Hepatocyte (in vitro differentiated cells): ENCODE measurements at regions not wholly inside any gene's neighbourhood (a gene's known extent, or its start where the extent isn't known, plus 50 kb on each side); places are given as distances from the start of the nearest gene placed in this dataset.

Experiments used
- DNase-seq: peaks from one replicate; pipeline ENCODE4 v3.0.0-alpha.2; 2016; ENCODE audit warnings: low spot score
- H2AFZ ChIP-seq: fragments of 200-600 bp; sonication (generic); 2 replicates; pipeline ENCODE4 v1.6.0; 2016; ENCODE audit warnings: antibody characterized with exemption, mild to moderate bottlenecking
- H3K27ac ChIP-seq: fragments of 200-600 bp; sonication (generic); 2 replicates; pipeline ENCODE4 v1.5.1; 2016; ENCODE audit warnings: mild to moderate bottlenecking
- H3K27me3 ChIP-seq: fragments of 200-600 bp; sonication (generic); 2 replicates; pipeline ENCODE4 v1.6.1; 2016
- H3K36me3 ChIP-seq: fragments of 200-600 bp; sonication (generic); replicated peaks from 2 replicates; pipeline ENCODE4 v1.5.1; 2016; ENCODE audit warnings: low read depth; ENCODE audit not compliant: insufficient read depth
- H3K4me1 ChIP-seq: fragments of 200-600 bp; sonication (generic); 2 replicates; pipeline ENCODE4 v1.5.1; 2016; ENCODE audit warnings: mild to moderate bottlenecking, moderate library complexity; ENCODE audit not compliant: insufficient read depth
- H3K4me2 ChIP-seq: fragments of 200-600 bp; sonication (generic); 2 replicates; pipeline ENCODE4 v1.6.0; 2016
- H3K4me3 ChIP-seq: fragments of 200-600 bp; sonication (generic); 2 replicates; pipeline ENCODE4 v1.5.1; 2016; ENCODE audit warnings: mild to moderate bottlenecking
- H3K79me2 ChIP-seq: fragments of 200-600 bp; sonication (generic); 2 replicates; pipeline ENCODE4 v1.6.0; 2017; ENCODE audit warnings: mild to moderate bottlenecking
- H3K9me2 ChIP-seq: fragments of 200-600 bp; sonication (generic); replicated peaks from 2 replicates; pipeline ENCODE4 v1.6.0; 2017; ENCODE audit warnings: mild to moderate bottlenecking; ENCODE audit not compliant: insufficient read depth
- H3K9me3 ChIP-seq: fragments of 200-600 bp; sonication (generic); 2 replicates; pipeline ENCODE4 v1.5.1; 2016; ENCODE audit warnings: low read depth, mild to moderate bottlenecking
- H4K20me1 ChIP-seq: fragments of 200-600 bp; sonication (generic); 2 replicates; pipeline ENCODE4 v1.6.0; 2016; ENCODE audit warnings: mild to moderate bottlenecking; ENCODE audit not compliant: insufficient read depth, poor library complexity, severe bottlenecking
- CTCF ChIP-seq: fragments of 200-600 bp; sonication (generic); IDR thresholded peaks from 2 replicates; pipeline ENCODE4 v1.5.1; 2016; ENCODE audit warnings: antibody characterized with exemption, mild to moderate bottlenecking; ENCODE audit not compliant: poor library complexity
- EZH2 ChIP-seq: fragments of 200-600 bp; sonication (generic); IDR thresholded peaks from 2 replicates; pipeline ENCODE4 v1.6.1; 2016; ENCODE audit warnings: antibody characterized with exemption, mild to moderate bottlenecking, borderline replicate concordance
- EZH2phosphoT487 ChIP-seq: fragments of 200-600 bp; sonication (generic); IDR thresholded peaks from one replicate; pipeline ENCODE4 v1.6.1; 2018; ENCODE audit warnings: antibody characterized with exemption, mild to moderate bottlenecking, low read depth, moderate library complexity; ENCODE audit not compliant: unreplicated experiment, severe bottlenecking
- WGBS: methylation state at CpG from one replicate; pipeline ENCODE4 v1.1.6; 2016; ENCODE audit warnings: low lambda C conversion rate; ENCODE audit errors: missing lambda C conversion rate; 5-methylcytosine and 5-hydroxymethylcytosine counted together

- peak; percentile 5 for DNase-seq
- no peak overlapping the region for H3K27ac ChIP-seq
Observed at GRCh38 chr6:122302067-122302466, 97.4 kb upstream of the HSF2 start.

GRCh38 chr6:122307577-122307976 is 91.9 kb upstream of the HSF2 start:
- Histone ChIP-seq H3K27me3 (no peaks in the 10 kb centered on the region), H3K4me1 (no peaks in the 10 kb centered on the region), H3K9me3 (no peaks in the 10 kb centered on the region), H2AFZ (no peak overlapping the region), H3K4me3 (no peak overlapping the region), H3K79me2 (no peaks in the 10 kb centered on the region), H3K36me3 (no peaks in the 10 kb centered on the region), H3K4me2 (no peak overlapping the region), H3K9me2 (no peaks in the 10 kb centered on the region), H3K27ac (no peak overlapping the region), H4K20me1 (no peaks in the 10 kb centered on the region)
- TF ChIP-seq EZH2 (no peak), EZH2phosphoT487 (no peak), CTCF (no peak)
- DNase-seq = no peak
- 89% methylated on average over 3 of the region's 3 CpGs for WGBS

More at GRCh38 chr6:122302067-122302466, 97.4 kb upstream of the HSF2 start:
- WGBS = 82% methylated on average over 2 of the region's 2 CpGs
- Histone ChIP-seq H3K36me3 (no peaks in the 10 kb centered on the region), H4K20me1 (no peaks in the 10 kb centered on the region), H3K4me2 (no peak overlapping the region), H3K4me1 (no peaks in the 10 kb centered on the region), H3K9me3 (no peaks in the 10 kb centered on the region), H3K9me2 (no peaks in the 10 kb centered on the region), H2AFZ (no peak overlapping the region), H3K27me3 (no peaks in the 10 kb centered on the region), H3K79me2 (no peaks in the 10 kb centered on the region), H3K4me3 (no peak overlapping the region)
- TF ChIP-seq EZH2phosphoT487 (no peak), CTCF (no peak), EZH2 (no peak)

DNA sequence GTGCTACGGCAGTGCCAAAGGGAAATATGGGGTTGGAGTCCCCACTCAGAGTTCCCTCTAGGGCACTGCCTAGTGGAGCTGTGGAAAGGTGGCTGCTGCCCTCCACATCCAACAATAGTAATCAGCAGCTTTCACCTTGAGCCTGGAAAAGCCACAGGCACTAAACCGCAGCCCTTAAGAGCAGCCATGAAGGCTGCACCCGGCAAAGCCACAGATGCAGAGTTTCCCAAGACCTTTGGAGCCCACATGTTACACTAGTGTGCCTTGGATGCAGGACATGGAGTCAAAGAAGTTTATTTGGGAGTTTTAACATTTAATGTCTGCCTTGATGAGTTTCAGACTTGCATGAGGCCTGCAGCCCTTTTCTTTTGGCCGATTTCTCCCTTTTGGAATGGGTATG is 91.4 kb upstream of the HSF2 start:
- H3K9me3 ChIP-seq = no peaks in the 10 kb centered on the region
- H3K79me2 ChIP-seq = no peaks in the 10 kb centered on the region
- H4K20me1 ChIP-seq = no peaks in the 10 kb centered on the region
- WGBS = 88% methylated on average over 4 of the region's 4 CpGs
- no peak overlapping the region for H3K4me3 ChIP-seq
- TF ChIP-seq CTCF = no peak
- TF ChIP-seq EZH2phosphoT487 = no peak
- no peak for TF ChIP-seq EZH2
- DNase-seq = no peak
- H3K36me3 ChIP-seq = no peaks in the 10 kb centered on the region
- H3K4me2 ChIP-seq = no peak overlapping the region
- H3K27me3 ChIP-seq = no peaks in the 10 kb centered on the region
- H3K27ac ChIP-seq = no peak overlapping the region
- H3K4me1 ChIP-seq = no peaks in the 10 kb centered on the region
- H2AFZ ChIP-seq = no peak overlapping the region
- no peaks in the 10 kb centered on the region for H3K9me2 ChIP-seq

DNA sequence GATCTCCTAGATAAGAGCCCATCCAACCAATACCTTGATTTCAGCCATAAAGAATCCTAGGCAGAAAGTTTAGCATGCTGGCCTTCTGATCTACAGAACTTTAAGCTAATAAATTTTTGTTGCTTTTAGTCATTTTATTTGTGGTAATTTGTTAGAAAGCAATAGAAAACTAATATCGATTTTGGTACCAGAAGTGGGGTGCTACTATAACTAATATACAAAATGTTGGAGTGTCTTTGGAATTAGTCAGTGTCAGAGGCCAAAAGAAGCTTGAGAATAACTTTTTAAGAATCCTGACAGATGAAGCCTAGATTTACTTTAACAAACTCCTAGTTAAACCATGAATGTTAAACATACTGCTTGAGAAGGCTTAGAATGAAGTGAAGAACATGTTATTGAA is 83.6 kb upstream of the HSF2 start:
- Histone ChIP-seq H3K4me3 (no peak overlapping the region), H2AFZ (no peak overlapping the region), H3K9me2 (no peaks in the 10 kb centered on the region), H4K20me1 (no peaks in the 10 kb centered on the region), H3K4me2 (no peak overlapping the region), H3K9me3 (no peaks in the 10 kb centered on the region), H3K27ac (no peak overlapping the region), H3K4me1 (no peaks in the 10 kb centered on the region), H3K79me2 (no peaks in the 10 kb centered on the region), H3K36me3 (no peaks in the 10 kb centered on the region), H3K27me3 (no peaks in the 10 kb centered on the region)
- WGBS = 69% methylated on average over 1 of the region's 1 CpG
- no peak for DNase-seq
- no peak for TF ChIP-seq CTCF
- no peak for TF ChIP-seq EZH2phosphoT487
- TF ChIP-seq EZH2 = no peak
